GM23338 (cell line): ENCODE measurements at regions not wholly inside any gene's neighbourhood (a gene's known extent, or its start where the extent isn't known, plus 50 kb on each side); places are given as distances from the start of the nearest gene placed in this dataset.

Source experiments
- CREB1 ChIP-seq: fragments of 250-450 bp; sonication (Bioruptor Pico); IDR thresholded peaks from 2 replicates; pipeline ENCODE4 v1.5.0; 2020; ENCODE audit warnings: low read depth, mild to moderate bottlenecking, moderate library complexity
- ETS1 ChIP-seq: IDR thresholded peaks from 2 replicates; pipeline ENCODE4 v1.6.1; 2016; ENCODE audit warnings: antibody characterized with exemption
- EZH2 ChIP-seq: fragments of 200-600 bp; sonication (generic); IDR thresholded peaks from one replicate; pipeline ENCODE4 v1.8.0; 2017; ENCODE audit warnings: antibody characterized with exemption, mild to moderate bottlenecking, low read depth; ENCODE audit not compliant: unreplicated experiment
- EZH2phosphoT487 ChIP-seq: fragments of 200-600 bp; sonication (generic); IDR thresholded peaks from one replicate; pipeline ENCODE4 v1.8.1; 2018; ENCODE audit warnings: antibody characterized with exemption; ENCODE audit not compliant: unreplicated experiment
- JUNB ChIP-seq: IDR thresholded peaks from one replicate; pipeline ENCODE4 v1.6.1; 2016; ENCODE audit warnings: antibody characterized with exemption; ENCODE audit not compliant: unreplicated experiment
- POLR2AphosphoS5 ChIP-seq: IDR thresholded peaks from 2 replicates; pipeline ENCODE4 v1.6.1; 2016; ENCODE audit warnings: antibody characterized with exemption, low read depth
- STAT1 ChIP-seq: IDR thresholded peaks from one replicate; pipeline ENCODE4 v1.6.1; 2016; ENCODE audit warnings: antibody characterized with exemption; ENCODE audit not compliant: unreplicated experiment
- TF ChIP-seq, protein P1 (sequence below), 2 experiments: fragments of 200-600 bp in 1 of 2; sonication (generic) in 1 of 2; conservative IDR thresholded peaks; 2 replicates each; pipeline versions ENCODE4 v1.5.1 to v1.6.1; 2016 to 2017; ENCODE audit warnings: antibody characterized with exemption in 2 of 2, low read depth in 2 of 2, mild to moderate bottlenecking in 2 of 2, moderate library complexity in 1 of 2
- TF ChIP-seq, protein P2 (sequence below): IDR thresholded peaks from one replicate; pipeline ENCODE4 v1.6.1; 2018; ENCODE audit warnings: antibody characterized with exemption; ENCODE audit not compliant: unreplicated experiment

DNA sequence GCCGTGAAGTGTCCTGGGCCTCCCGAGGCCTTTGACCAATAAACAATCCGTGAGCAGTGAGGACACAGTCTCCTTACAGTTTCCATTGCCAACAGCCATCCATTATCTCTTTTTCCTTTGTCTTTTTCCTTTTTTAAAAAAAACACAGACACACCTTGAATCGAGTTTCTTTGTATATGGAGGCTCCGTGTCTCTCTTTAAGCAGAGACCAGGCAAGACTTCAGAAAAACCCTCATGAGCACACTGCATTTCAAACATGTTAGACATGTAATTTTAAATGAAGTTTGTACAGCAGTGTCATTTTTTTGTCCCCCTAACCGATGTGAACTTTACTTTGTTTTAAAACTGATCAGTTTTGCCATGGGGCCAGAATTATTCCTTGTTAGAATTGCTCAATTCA, 111.1 kb downstream of the SPTSSA start:
- TF ChIP-seq, protein P1, sequence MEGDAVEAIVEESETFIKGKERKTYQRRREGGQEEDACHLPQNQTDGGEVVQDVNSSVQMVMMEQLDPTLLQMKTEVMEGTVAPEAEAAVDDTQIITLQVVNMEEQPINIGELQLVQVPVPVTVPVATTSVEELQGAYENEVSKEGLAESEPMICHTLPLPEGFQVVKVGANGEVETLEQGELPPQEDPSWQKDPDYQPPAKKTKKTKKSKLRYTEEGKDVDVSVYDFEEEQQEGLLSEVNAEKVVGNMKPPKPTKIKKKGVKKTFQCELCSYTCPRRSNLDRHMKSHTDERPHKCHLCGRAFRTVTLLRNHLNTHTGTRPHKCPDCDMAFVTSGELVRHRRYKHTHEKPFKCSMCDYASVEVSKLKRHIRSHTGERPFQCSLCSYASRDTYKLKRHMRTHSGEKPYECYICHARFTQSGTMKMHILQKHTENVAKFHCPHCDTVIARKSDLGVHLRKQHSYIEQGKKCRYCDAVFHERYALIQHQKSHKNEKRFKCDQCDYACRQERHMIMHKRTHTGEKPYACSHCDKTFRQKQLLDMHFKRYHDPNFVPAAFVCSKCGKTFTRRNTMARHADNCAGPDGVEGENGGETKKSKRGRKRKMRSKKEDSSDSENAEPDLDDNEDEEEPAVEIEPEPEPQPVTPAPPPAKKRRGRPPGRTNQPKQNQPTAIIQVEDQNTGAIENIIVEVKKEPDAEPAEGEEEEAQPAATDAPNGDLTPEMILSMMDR (conservative IDR thresholded peaks at IDR 0.05; ENCODE audit: low read depth in 2 of 2), result no peak
- TF ChIP-seq, protein P2, sequence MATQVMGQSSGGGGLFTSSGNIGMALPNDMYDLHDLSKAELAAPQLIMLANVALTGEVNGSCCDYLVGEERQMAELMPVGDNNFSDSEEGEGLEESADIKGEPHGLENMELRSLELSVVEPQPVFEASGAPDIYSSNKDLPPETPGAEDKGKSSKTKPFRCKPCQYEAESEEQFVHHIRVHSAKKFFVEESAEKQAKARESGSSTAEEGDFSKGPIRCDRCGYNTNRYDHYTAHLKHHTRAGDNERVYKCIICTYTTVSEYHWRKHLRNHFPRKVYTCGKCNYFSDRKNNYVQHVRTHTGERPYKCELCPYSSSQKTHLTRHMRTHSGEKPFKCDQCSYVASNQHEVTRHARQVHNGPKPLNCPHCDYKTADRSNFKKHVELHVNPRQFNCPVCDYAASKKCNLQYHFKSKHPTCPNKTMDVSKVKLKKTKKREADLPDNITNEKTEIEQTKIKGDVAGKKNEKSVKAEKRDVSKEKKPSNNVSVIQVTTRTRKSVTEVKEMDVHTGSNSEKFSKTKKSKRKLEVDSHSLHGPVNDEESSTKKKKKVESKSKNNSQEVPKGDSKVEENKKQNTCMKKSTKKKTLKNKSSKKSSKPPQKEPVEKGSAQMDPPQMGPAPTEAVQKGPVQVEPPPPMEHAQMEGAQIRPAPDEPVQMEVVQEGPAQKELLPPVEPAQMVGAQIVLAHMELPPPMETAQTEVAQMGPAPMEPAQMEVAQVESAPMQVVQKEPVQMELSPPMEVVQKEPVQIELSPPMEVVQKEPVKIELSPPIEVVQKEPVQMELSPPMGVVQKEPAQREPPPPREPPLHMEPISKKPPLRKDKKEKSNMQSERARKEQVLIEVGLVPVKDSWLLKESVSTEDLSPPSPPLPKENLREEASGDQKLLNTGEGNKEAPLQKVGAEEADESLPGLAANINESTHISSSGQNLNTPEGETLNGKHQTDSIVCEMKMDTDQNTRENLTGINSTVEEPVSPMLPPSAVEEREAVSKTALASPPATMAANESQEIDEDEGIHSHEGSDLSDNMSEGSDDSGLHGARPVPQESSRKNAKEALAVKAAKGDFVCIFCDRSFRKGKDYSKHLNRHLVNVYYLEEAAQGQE, result no peak
- TF ChIP-seq CREB1 (CRISPR knock-in tag) (no peak), POLR2AphosphoS5 (no peak), EZH2phosphoT487 (no peak), EZH2 (no peak), JUNB (no peak), STAT1 (no peak), ETS1 (no peak)
